A673 (cell line): ENCODE measurements at regions not wholly inside any gene's neighbourhood (a gene's known extent, or its start where the extent isn't known, plus 50 kb on each side); places are given as distances from the start of the nearest gene placed in this dataset.
"Not testable (repeated sequence)": the region's sequence is repeated elsewhere in the genome, so short reads cannot be mapped to it uniquely, and the experiment has no call there.

Experiments
- EZH2 ChIP-seq: fragments of 200-600 bp; sonication (generic); IDR thresholded peaks from 2 replicates; pipeline ENCODE4 v1.6.1; 2017; ENCODE audit warnings: borderline replicate concordance, low read depth, mild to moderate bottlenecking, mixed read lengths, antibody characterized with exemption, low read length; ENCODE audit not compliant: poor library complexity, severe bottlenecking
- TF ChIP-seq, protein P1 (sequence below): fragments of 300-800, 200-600 bp; sonication (generic); conservative IDR thresholded peaks from 2 replicates; pipeline ENCODE4 v1.5.1; 2017; ENCODE audit warnings: low read depth, mild to moderate bottlenecking, antibody characterized with exemption, low read length, moderate library complexity, mixed read lengths

DNA sequence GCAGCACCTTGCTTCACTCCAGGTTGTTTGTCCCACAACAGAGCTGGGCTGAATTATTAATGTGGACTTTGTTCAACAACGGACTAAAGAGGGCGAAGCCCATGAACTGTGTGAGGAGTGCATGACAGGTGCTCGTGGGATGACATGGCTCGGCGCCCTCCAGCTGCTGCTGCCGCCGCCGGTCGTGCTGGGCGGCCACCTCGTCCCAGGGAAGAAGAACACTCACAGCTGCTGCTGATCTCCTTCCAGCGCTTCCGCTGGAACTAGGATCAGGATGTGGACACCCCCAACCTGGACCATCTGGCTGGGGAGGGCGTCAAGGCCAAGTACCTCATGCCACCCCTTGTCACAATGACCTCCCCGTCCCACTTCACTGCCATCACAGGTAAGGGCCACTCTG, 91.4 kb upstream of the FAM90A26 start:
- not testable (repeated sequence) for TF ChIP-seq EZH2
- TF ChIP-seq, protein P1, sequence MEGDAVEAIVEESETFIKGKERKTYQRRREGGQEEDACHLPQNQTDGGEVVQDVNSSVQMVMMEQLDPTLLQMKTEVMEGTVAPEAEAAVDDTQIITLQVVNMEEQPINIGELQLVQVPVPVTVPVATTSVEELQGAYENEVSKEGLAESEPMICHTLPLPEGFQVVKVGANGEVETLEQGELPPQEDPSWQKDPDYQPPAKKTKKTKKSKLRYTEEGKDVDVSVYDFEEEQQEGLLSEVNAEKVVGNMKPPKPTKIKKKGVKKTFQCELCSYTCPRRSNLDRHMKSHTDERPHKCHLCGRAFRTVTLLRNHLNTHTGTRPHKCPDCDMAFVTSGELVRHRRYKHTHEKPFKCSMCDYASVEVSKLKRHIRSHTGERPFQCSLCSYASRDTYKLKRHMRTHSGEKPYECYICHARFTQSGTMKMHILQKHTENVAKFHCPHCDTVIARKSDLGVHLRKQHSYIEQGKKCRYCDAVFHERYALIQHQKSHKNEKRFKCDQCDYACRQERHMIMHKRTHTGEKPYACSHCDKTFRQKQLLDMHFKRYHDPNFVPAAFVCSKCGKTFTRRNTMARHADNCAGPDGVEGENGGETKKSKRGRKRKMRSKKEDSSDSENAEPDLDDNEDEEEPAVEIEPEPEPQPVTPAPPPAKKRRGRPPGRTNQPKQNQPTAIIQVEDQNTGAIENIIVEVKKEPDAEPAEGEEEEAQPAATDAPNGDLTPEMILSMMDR = not testable (repeated sequence)
